Tongue (tissue), 1 donor: ENCODE measurements at regions not wholly inside any gene's neighbourhood (a gene's known extent, or its start where the extent isn't known, plus 50 kb on each side); places are given as distances from the start of the nearest gene placed in this dataset.
"Not testable (repeated sequence)": the region's sequence is repeated elsewhere in the genome, so short reads cannot be mapped to it uniquely, and the experiment has no call there.

Experiments used
- DNase-seq: peaks from one replicate; pipeline ENCODE4 v3.0.0-alpha.2; 2015

DNA sequence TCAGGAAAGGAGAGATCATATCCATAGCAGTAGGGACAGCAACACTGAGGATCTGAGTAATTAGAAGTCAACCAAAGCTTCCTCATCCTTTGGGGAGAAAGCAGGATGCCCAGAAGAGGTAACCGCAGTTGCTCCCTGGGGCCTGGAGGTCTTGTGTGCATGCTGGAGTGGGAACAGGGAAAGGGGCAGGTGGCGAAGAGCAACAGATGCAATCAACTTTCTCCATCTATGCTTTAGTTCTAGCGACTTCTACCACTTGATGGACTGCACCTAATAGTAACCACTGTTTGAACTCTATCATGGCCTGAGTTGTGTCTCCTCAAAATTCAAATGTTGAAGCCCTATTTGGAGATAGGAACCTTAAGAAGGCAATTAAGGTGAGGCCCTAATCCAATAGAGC, 503.8 kb downstream of the NPIPA7 start:
- no peak for DNase-seq

DNA sequence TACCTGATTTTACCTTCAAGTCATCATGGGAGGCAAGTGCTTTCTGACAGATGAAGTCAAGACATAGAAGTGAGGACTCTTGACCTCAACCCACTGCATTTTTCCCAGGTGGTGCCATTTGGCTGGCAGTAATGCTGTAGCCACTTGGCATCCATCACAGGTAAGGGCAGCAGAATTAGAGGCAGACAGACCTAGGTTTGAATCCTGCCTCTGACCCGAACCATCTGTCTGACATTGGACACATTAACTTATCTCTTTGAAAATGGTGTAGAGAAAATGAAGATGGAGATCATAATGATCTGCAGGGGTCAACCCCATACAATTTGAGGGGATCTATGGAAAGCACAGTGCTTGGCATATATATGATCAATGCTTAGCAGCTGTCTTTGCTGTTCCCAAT, 505.5 kb downstream of the NPIPA7 start:
- no peak for DNase-seq

DNA sequence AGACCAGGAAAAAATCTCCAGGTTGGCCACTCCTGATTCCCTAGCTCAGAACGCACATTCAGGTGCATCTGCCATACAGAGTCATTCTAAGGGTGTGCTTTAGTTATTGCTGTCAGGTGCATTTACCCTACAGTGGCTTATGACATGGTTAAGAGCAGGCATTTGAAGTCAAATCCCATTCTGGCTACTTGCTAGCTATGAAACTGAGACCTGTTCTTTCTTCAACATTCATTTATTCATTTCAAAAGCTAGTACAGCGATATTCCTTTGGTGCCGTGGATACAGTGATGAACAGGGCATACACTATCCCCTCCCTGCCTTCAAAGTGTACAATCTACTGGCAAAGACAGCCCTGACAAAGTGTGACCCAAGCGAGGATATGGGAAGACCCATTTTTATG, 508.3 kb downstream of the NPIPA7 start:
- DNase-seq = no peak

DNA sequence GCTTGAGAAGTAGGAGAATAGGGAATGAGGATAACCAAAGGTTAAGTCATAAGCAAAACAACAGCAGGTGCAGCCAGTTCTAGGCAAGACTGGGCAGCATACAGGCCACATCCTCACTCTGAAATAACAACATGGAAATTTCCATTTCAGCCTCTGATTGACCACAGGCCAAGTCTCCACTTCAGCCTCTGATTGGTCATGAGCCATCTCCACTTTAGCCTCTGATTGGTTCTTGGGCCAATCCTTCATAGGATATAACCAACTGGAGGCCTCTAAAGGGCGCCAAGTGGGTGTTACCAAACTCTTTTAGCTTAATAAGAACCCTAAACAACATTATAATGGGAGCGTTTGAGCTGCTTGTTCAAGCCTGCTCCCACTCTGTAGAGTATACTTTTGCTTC, 512.0 kb downstream of the NPIPA7 start:
- no peak for DNase-seq

DNA sequence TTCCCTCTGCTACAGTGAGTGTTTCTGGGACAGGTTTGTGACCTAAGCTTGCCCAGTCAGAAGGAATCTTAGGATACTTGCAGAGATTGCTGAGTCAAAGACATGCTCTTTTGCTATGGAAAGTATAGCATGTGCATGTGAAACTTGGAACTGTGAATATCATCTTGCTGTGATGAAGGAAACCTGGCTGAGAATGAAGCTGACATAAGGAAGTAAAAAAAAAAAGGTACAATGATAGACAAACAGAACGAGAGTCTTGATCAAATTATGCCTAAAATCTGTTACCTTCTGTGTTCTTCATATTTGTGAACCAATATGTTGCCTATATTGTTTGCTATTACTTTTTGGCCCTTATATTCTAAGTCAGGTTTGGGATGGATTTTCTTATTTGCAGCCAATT, 525.7 kb downstream of the NPIPA7 start:
- DNase-seq = no peak

DNA sequence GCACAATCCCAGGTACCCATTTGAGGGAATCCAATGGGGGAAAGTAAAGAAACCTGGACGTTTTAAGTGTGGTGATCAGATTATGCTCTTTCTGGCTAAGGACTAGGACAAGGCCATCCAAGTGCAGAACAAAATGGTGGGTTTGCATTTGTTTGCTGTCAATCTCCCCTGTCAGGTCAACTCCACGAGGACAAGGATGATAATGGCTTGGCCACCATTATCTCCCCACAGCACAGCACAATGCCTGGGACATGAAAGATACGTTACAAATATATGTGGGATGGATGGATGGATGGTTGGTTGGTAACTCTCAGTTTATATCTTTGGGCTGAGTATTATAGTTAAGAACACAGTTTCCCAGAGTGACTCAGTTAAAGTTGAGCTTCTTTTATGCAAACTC, 526.9 kb downstream of the NPIPA7 start:
- no peak for DNase-seq

DNA sequence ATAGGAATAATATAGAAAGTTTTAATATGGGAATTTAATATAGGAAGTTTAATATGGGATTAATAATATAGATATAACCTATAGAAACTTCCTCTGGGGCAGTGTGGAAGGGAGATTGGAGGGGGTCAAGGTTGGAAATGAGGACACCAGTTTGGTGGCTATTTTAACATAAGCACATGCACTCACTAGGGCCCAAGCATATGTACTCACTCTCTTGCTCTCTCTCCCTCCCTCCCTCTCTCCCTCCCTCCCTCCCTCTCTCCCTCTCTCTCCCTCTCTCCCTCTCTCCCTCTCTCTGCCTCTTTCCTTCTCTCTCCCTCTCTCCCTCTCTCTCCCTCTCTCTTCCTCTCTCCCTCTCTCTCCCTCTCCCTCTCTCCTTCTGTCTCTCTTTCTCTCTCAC, 528.1 kb downstream of the NPIPA7 start:
- DNase-seq = no peak

DNA sequence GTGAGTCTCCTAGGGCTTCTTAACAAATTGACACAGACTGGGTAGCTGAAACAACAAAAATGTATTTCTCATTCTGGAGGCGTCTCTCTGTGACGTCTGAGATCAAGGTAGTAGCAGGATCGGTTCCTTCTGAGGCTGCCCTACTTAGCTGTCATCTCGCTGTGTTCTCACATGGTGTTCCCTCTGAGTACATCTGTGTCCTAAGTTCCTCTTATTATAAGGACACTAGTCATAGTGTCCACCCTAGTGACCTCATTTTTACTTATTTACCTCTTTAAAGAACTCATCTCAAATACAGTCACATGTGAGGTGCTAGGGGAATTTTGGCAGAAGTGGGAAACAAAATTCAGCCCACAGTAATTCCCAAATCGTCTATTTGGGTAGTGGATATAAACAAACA, 529.1 kb downstream of the NPIPA7 start:
- no peak for DNase-seq

DNA sequence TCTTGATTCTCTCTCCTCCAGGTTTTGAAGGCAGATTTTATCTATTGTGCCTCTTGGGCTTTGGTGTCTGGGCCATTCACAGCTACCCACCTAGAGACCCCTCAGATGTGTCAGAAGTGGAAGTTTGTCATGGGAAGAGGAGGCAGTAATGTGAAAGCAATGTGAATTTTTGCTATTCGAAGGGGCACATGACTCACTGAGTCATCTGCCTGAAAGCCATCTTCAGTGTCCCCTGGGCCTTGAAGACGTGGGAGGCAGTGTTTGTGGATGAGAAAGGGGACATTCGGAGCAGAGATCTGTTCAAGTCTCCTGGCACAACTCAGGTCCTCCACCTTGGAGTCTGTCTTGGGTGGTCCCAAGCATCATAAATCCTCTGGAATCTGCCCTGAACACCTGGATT, 530.2 kb downstream of the NPIPA7 start:
- DNase-seq = no peak

DNA sequence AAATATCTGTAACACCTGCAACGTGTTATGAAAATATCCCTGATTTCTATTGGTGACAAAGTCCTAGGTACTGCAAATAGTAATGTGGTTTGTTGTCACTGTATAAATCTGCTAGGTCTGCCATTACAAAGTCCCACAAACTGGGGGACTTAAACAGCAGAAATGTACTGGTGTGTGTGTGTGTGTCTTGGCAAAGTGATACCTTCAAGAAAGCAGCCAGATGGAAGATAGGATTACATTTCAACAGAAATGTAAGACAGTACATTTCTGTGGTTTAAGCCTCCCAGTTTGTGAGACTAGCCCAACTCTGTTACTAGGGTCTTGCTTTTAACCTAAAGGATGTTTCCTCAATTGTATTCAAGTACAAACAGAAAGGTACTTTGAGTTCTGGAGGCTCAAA, 531.7 kb downstream of the NPIPA7 start:
- no peak for DNase-seq

DNA sequence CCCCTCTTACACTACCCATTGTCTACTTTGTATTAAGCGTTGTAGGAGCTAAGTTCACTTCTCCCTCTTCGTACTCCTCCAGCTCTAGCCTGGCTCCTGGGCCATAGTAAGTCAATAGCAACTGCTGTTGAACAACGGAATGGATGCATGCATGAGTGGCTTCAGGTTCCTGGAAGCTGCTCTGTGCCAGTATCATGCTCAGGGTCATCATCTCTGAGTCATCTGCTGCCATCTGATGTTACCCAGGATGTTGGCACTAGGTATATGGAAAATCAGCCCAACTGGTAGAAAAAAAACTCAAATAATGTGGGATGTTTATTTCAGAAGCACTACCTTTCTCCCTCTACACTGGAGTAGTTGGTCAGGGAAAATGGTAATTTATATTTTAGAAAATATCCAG, 536.8 kb downstream of the NPIPA7 start:
- DNase-seq = no peak

DNA sequence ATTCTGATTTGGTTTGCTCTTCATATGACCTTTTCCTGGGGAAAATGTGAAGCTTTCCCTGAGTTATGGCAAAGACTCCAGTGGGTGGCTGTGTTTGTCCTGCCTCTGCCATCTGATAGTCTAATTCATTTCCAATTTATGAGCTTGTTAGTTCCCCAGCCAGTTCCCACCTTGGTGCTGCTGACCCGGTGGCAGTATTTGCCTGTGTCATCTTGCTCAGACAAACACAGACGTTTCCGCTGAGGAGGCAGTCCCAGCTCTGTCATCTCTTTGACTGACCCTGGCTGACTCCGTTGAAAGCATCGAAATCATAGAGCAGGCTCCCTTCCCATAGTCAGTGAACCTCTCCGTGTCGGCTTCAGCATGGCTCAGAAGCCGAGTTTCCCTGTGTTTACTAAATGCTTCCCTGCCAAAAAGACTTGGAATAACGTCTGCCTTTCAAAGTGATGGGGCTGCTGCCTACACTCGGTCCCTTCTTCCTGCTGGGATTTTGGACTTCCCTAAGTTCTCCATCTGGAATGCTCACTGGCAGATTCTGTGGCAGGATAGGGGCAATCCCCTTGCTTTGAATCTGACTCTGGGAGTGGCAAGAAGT, 538.3 kb downstream of the NPIPA7 start:
- DNase-seq = peak; percentile 16

DNA sequence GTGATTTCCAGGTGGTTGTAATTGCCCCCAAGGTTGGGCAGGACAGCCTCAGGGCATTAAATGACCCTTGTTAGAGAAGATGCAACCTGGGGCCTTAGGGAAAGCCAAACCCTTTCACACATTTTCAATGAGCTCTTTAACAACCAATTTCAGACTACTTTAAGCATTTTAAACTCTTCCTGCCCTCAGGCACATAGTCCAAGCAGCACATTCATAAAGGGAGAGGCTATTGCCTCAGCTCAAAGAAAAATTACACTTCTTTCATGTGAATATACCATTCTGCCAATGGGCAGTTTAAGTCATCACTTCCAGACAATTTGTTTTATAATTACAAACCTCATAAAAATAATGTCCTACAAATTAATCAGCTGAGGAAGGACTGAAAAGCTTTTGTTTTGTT, 544.5 kb downstream of the NPIPA7 start:
- DNase-seq = no peak

DNA sequence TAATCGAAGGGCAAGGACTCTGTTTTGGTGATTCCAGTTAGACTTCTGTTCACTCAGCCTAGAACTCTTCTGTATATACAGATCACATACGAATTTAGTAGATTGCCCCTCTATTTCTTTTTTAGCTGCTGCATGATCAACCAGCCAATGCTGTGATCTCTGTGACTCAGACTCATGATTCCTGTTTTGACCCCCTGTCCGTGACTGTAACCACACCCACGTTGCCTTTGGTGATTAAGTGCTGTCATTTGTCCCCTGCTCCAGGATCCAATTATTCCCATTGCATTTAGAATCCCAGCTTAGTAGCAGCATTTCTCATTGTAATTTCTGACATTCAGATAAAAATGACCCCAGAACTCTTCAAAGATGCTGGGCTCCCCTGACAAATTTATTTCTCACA, 545.7 kb downstream of the NPIPA7 start:
- no peak for DNase-seq

DNA sequence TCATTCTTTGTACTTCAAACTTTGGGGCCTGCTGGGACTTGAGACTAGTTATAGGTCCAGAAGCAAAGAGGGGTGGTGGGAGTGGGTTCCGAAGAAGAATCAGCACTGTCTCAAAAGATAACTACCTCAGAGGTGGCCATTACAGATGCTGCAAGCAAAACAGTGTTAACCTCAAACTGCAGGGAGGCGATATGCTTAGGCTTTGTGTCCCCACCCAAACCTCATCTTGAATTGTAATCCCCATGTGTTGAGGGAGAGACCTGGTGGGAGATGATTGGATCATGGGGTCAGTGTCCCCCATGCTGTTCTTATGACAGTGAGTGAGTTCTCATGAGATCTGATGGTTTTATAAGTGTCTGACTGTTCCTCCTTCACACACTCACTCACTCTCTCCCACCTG, 545.3 kb downstream of the XYLT1 start:
- no peak for DNase-seq

DNA sequence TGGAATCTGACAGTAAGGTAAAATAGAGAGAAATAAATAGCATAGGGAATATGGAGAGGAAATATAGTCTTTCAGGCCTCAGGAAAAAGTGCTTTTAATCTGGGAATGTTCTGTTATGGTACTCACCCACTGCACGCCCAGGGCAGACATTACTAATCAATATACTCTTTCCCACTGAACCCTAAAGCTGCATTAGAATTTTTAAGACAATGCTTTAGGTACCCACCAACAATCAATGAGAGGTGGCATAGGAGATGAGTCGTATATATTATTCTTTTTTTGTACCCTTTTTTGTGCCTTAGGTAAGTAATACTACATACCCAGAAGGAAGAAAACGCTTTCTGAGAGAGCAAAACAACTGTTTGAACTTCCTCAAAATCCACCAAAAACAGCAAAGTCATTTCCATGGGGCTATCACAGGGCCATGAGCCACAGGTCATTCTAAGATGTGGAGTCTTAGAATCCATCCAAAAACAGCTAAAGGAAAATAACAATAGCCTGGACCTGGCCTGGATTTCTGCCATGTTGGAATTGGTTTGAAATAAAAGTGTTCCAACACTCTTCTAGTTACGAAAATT, 542.1 kb downstream of the XYLT1 start:
- no peak for DNase-seq

DNA sequence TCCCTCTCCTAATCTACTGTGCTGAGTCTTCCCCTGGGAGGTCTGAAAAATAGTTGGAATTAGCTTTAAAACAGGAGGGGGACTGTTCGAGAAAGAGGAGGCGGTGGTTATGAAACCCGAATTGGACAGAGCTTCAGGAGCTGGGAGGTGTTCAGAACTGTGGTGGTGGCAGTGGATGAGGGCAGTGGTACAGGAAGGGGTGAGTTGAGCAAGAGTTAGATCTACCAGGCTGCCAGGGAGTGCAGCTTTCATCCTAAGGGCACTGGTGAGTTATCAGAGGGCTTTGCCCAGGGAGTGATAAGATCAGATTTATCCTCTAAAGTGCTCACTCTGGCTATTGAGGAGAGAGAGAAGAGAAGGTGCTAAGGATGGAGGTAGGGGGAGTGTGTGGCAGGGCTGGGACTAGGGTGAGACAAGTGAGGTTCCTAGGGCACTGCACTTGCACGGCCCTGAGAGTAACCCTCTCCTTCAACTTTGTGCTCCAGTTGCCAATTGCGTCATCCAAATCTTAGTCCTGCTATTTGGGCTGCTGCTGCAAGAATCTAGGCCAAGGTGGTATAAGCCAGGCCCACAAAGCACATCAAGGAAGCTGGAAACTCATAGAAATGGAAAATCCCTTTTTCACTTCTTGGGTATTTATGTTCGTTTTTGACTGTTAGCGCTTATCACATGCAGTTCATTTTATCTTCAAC, 540.3 kb downstream of the XYLT1 start:
- no peak for DNase-seq

DNA sequence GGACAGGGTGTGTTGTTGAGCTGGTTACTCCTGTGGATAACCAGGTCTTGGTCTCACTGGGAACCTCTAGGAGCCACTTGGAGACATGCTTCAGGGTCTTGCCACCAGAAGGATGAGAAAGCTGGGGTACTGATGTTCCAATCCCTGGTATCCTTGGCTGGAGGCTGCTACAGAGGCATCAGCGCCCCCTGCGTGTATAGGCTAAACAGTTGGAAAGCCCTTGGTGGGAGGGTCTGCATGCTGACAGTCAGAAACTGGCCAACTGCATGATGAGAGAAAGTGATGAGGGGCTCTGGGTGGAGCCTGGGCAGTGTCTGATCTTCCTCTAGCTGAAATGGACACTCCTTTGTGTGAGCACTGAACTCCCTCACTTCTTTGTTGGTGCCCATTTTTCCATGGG, 536.9 kb downstream of the XYLT1 start:
- no peak for DNase-seq

DNA sequence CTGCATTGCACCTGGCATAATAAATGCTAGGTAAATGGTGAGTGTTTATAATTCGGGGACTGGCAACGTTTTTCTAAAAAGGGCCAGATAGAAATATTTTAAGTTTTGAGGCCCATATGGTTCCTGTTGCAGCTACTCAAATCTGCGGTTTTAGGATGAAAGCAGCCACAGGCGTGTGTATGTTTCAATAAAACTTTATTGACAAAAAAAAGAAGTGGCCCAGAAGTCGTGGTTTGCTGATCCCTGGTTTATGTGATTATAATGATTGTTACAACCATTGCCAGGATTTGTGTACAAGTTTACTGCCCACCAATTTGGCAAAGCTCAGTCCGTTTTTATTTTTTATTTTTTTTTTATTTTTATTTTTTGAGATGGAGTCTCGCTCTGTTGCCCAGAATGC, 536.1 kb downstream of the XYLT1 start:
- DNase-seq = no peak

DNA sequence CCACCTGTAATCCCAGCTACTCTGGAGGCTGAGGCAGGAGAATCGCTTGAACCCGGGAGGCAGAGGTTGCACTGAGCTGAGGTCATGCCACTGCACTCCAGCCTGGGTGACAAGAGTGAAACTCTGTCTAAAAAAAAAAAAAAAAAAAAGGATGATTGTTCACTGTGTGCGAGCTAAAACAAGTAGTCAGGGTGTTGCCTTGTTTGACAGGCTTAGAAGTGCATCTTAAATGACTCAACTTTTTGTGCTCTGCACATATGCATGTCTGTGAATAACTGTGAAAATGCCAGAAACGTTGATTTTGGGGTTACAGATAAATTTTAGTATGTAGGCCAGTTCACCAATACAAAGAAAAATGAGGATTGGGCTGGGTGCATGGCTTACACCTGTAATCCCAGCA, 534.9 kb downstream of the XYLT1 start:
- not testable (repeated sequence) for DNase-seq

DNA sequence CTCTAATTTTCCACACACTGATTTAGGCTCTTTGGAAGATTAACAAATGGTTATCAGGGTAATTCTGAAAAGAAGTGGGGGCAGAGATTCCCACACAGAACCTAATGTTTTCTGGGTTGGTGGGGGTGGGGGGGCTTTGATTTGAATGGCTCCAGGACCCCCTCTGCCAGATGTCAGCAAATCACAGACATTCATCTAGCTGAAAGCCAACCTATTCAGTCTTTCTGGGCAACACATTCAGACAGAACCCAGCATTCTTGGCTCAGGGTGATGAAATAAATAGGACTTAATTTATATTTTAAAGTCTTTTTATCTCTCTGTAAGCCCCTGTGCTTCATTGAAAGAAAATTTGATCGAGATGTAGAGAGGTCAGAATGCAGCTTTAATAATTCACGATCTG, 533.2 kb downstream of the XYLT1 start:
- DNase-seq = no peak

DNA sequence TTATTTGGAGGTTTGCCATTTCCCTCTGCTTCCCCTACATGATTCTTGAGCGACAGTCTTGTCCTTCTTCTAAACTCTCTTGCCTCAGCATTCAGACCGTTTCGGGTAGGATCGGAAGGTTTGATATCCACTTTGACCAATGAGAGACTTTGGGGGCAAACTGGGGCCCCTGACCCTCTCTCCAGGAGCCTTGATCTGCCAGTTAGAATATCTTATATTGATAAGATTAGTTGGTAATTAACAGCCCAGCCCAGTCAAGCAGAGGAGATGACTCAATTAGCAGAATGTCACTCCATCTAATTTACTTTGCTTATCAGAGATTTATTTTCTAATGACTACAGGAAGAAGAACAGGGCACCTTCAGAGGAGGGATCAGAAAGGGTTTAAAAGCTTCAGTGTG, 532.8 kb downstream of the XYLT1 start:
- no peak for DNase-seq

DNA sequence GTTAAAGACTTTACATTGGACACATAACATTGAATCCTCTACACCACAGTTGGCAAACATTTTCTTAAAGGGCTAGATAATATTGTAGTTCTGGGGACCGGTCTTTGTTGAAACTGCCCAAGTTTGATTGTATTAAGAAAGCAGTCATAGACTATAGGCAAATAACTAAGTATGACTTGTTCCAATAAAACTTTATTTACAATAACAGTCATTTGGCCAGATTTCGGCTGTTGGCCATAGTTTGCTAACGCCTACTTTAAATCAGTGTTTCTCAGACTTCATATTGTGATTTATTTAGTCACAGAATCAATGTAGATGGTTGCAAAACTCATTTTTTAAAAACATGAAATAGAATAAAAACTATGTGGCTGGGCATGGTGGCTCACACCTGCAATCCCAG, 531.8 kb downstream of the XYLT1 start:
- no peak for DNase-seq

DNA sequence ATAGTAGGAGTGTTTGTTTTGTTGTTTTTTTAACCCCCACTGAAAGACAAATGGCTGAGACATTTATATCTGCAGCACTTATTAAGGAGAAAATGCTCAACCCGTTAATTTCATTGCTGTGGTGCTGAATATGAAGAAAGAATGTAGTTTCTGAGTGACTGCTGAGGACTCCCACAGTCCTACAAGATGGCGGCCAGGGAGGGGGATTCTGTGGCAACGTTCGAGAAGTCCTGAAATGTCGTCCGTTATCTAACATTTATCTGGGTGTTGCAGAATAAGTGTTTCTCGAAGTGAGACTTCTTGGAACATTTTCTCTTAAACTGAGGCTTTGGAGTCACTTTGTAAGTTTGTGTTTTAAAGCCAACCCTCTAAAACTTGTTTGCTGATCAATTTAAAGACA, 530.4 kb downstream of the XYLT1 start:
- DNase-seq = no peak
